WTC11 (cell line): ENCODE measurements at regions not wholly inside any gene's neighbourhood (a gene's known extent, or its start where the extent isn't known, plus 50 kb on each side); places are given as distances from the start of the nearest gene placed in this dataset.
"Not testable (repeated sequence)": the region's sequence is repeated elsewhere in the genome, so short reads cannot be mapped to it uniquely, and the experiment has no call there.

ENCODE experiments used
- ATAC-seq: fragments of 200-7000 bp; cut with Tn5 transposase; 2 replicates; pipeline ENCODE4 v1.10.0; 2021; ENCODE audit warnings: mild to moderate bottlenecking, moderate library complexity
- CTCF ChIA-PET: fragments of 300-600 bp; sonication (Branson Sonifier 250); formaldehyde crosslinking; loops from one replicate; lab custom pipeline; 2021; ENCODE audit warnings: antibody characterized with exemption; lab: Charles Lee
- POLR2A ChIA-PET: fragments of 350-600 bp; sonication (Branson Sonifier 250); formaldehyde crosslinking; loops from one replicate; lab custom pipeline; 2021; ENCODE audit warnings: antibody characterized with exemption; lab: Charles Lee
- DNase-seq: peaks from one replicate; pipeline ENCODE4 v3.0.0; 2021; ENCODE audit warnings: low spot score
- H3K27ac Mint-ChIP-seq: 2 replicates; pipeline ENCODE4 v1.8.0; 2021; ENCODE audit warnings: mixed read lengths
- H3K27me3 Mint-ChIP-seq: 2 replicates; pipeline ENCODE4 v1.8.0; 2021; ENCODE audit warnings: low read depth, mild to moderate bottlenecking, moderate library complexity, mixed read lengths
- H3K36me3 Mint-ChIP-seq: 2 replicates; pipeline ENCODE4 v1.8.0; 2021; ENCODE audit warnings: mixed read lengths
- H3K4me1 Mint-ChIP-seq: 2 replicates; pipeline ENCODE4 v1.8.0; 2022; ENCODE audit warnings: mixed read lengths
- H3K4me3 Mint-ChIP-seq: 2 replicates; pipeline ENCODE4 v1.8.0; 2021; ENCODE audit warnings: mild to moderate bottlenecking, moderate library complexity, mixed read lengths
- H3K9me3 Mint-ChIP-seq: 2 replicates; pipeline ENCODE4 v1.8.0; 2021; ENCODE audit warnings: mixed read lengths
- ATF1 ChIP-seq: sonication (generic); formaldehyde crosslinking; IDR thresholded peaks from 2 replicates; pipeline ENCODE4 v1.8.1; 2023; ENCODE audit warnings: mild to moderate bottlenecking, moderate library complexity, missing genetic modification reagents
- ELF4 ChIP-seq: sonication (generic); formaldehyde crosslinking; IDR thresholded peaks from 2 replicates; pipeline ENCODE4 v1.8.1; 2022; ENCODE audit warnings: low read depth, mild to moderate bottlenecking, moderate library complexity, missing genetic modification reagents
- EMX1 ChIP-seq: fragments of 250-450 bp; sonication (Bioruptor Pico); IDR thresholded peaks from 2 replicates; pipeline ENCODE4 v1.8.0; 2021; ENCODE audit warnings: mild to moderate bottlenecking
- GABPB1 ChIP-seq: sonication (generic); formaldehyde crosslinking; IDR thresholded peaks from 2 replicates; pipeline ENCODE4 v1.8.1; 2023; ENCODE audit warnings: mild to moderate bottlenecking, missing genetic modification reagents
- GTF2I ChIP-seq: fragments of 250-450 bp; sonication (Bioruptor Pico); conservative IDR thresholded peaks from 2 replicates; pipeline ENCODE4 v1.4.0; 2021; ENCODE audit warnings: mild to moderate bottlenecking
- HMGA2 ChIP-seq: fragments of 250-450 bp; sonication (Bioruptor Pico); IDR thresholded peaks from 2 replicates; pipeline ENCODE4 v1.4.0; 2021; ENCODE audit warnings: mild to moderate bottlenecking, moderate library complexity
- NFE2L1 ChIP-seq: sonication (generic); formaldehyde crosslinking; IDR thresholded peaks from 2 replicates; pipeline ENCODE4 v1.8.1; 2023; ENCODE audit warnings: missing genetic modification reagents
- RELA ChIP-seq: sonication (generic); formaldehyde crosslinking; IDR thresholded peaks from 2 replicates; pipeline ENCODE4 v1.8.1; 2022; ENCODE audit warnings: missing genetic modification reagents, mild to moderate bottlenecking, borderline replicate concordance
- TF ChIP-seq, protein P1 (sequence below): sonication (generic); formaldehyde crosslinking; conservative IDR thresholded peaks from 2 replicates; pipeline ENCODE4 v1.8.1; 2022; ENCODE audit warnings: mild to moderate bottlenecking, missing genetic modification reagents
- TF ChIP-seq, protein P2 (sequence below): fragments of 250-450 bp; sonication (Bioruptor Pico); IDR thresholded peaks from 2 replicates; pipeline ENCODE4 v1.9.0; 2021; ENCODE audit warnings: mild to moderate bottlenecking, borderline replicate concordance
- TF ChIP-seq, protein P3 (sequence below): sonication (generic); formaldehyde crosslinking; IDR thresholded peaks from 2 replicates; pipeline ENCODE4 v1.8.1; 2023; ENCODE audit warnings: mild to moderate bottlenecking, missing genetic modification reagents
- TF ChIP-seq, protein P4 (sequence below): fragments of 250-450 bp; sonication (Bioruptor Pico); IDR thresholded peaks from 2 replicates; pipeline ENCODE4 v1.9.0; 2021; ENCODE audit warnings: mild to moderate bottlenecking
- TF ChIP-seq, protein P5 (sequence below): fragments of 250-450 bp; sonication (Bioruptor Pico); conservative IDR thresholded peaks from 2 replicates; pipeline ENCODE4 v1.9.0; 2021; ENCODE audit warnings: mild to moderate bottlenecking
- TF ChIP-seq, protein P6 (sequence below): sonication (generic); formaldehyde crosslinking; IDR thresholded peaks from 2 replicates; pipeline ENCODE4 v1.8.0; 2023; ENCODE audit warnings: mild to moderate bottlenecking, missing genetic modification reagents
- TF ChIP-seq, protein P7 (sequence below): sonication (generic); formaldehyde crosslinking; IDR thresholded peaks from 2 replicates; pipeline ENCODE4 v1.8.0; 2022; ENCODE audit warnings: mild to moderate bottlenecking, missing genetic modification reagents

DNA sequence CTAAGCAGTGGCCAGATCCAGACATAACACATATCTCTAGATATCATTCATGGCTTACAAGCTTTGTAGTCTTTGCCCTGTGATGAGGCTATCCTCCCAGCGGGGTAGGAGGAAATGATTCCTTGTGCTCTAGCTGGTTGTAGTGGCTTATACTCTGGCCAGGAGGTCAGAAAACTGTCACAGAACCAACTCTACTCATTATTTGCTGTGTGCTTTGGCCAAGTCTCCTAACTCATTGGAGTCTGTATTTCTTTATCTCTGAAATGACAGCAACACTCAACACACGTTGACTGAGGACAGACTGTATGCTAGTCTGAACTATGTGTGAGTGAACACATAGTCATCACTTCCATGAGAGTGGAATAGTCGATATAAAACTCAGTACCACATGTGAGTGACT is 116.7 kb upstream of the F3 start:
- TF ChIP-seq ELF4 (CRISPR knock-in tag) (no peak), ATF1 (CRISPR knock-in tag) (no peak), RELA (CRISPR knock-in tag) (no peak), HMGA2 (CRISPR knock-in tag) (no peak), GTF2I (CRISPR knock-in tag) (no peak), NFE2L1 (no peak)
- TF ChIP-seq, protein P1, sequence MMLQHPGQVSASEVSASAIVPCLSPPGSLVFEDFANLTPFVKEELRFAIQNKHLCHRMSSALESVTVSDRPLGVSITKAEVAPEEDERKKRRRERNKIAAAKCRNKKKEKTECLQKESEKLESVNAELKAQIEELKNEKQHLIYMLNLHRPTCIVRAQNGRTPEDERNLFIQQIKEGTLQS (CRISPR knock-in tag), result no peak
- TF ChIP-seq, protein P2, sequence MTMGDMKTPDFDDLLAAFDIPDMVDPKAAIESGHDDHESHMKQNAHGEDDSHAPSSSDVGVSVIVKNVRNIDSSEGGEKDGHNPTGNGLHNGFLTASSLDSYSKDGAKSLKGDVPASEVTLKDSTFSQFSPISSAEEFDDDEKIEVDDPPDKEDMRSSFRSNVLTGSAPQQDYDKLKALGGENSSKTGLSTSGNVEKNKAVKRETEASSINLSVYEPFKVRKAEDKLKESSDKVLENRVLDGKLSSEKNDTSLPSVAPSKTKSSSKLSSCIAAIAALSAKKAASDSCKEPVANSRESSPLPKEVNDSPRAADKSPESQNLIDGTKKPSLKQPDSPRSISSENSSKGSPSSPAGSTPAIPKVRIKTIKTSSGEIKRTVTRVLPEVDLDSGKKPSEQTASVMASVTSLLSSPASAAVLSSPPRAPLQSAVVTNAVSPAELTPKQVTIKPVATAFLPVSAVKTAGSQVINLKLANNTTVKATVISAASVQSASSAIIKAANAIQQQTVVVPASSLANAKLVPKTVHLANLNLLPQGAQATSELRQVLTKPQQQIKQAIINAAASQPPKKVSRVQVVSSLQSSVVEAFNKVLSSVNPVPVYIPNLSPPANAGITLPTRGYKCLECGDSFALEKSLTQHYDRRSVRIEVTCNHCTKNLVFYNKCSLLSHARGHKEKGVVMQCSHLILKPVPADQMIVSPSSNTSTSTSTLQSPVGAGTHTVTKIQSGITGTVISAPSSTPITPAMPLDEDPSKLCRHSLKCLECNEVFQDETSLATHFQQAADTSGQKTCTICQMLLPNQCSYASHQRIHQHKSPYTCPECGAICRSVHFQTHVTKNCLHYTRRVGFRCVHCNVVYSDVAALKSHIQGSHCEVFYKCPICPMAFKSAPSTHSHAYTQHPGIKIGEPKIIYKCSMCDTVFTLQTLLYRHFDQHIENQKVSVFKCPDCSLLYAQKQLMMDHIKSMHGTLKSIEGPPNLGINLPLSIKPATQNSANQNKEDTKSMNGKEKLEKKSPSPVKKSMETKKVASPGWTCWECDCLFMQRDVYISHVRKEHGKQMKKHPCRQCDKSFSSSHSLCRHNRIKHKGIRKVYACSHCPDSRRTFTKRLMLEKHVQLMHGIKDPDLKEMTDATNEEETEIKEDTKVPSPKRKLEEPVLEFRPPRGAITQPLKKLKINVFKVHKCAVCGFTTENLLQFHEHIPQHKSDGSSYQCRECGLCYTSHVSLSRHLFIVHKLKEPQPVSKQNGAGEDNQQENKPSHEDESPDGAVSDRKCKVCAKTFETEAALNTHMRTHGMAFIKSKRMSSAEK (CRISPR knock-in tag), result no peak
- TF ChIP-seq, protein P3, sequence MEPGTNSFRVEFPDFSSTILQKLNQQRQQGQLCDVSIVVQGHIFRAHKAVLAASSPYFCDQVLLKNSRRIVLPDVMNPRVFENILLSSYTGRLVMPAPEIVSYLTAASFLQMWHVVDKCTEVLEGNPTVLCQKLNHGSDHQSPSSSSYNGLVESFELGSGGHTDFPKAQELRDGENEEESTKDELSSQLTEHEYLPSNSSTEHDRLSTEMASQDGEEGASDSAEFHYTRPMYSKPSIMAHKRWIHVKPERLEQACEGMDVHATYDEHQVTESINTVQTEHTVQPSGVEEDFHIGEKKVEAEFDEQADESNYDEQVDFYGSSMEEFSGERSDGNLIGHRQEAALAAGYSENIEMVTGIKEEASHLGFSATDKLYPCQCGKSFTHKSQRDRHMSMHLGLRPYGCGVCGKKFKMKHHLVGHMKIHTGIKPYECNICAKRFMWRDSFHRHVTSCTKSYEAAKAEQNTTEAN (CRISPR knock-in tag), result no peak
- TF ChIP-seq, protein P4, sequence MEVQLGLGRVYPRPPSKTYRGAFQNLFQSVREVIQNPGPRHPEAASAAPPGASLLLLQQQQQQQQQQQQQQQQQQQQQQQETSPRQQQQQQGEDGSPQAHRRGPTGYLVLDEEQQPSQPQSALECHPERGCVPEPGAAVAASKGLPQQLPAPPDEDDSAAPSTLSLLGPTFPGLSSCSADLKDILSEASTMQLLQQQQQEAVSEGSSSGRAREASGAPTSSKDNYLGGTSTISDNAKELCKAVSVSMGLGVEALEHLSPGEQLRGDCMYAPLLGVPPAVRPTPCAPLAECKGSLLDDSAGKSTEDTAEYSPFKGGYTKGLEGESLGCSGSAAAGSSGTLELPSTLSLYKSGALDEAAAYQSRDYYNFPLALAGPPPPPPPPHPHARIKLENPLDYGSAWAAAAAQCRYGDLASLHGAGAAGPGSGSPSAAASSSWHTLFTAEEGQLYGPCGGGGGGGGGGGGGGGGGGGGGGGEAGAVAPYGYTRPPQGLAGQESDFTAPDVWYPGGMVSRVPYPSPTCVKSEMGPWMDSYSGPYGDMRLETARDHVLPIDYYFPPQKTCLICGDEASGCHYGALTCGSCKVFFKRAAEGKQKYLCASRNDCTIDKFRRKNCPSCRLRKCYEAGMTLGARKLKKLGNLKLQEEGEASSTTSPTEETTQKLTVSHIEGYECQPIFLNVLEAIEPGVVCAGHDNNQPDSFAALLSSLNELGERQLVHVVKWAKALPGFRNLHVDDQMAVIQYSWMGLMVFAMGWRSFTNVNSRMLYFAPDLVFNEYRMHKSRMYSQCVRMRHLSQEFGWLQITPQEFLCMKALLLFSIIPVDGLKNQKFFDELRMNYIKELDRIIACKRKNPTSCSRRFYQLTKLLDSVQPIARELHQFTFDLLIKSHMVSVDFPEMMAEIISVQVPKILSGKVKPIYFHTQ (CRISPR knock-in tag), result no peak
- TF ChIP-seq, protein P5, sequence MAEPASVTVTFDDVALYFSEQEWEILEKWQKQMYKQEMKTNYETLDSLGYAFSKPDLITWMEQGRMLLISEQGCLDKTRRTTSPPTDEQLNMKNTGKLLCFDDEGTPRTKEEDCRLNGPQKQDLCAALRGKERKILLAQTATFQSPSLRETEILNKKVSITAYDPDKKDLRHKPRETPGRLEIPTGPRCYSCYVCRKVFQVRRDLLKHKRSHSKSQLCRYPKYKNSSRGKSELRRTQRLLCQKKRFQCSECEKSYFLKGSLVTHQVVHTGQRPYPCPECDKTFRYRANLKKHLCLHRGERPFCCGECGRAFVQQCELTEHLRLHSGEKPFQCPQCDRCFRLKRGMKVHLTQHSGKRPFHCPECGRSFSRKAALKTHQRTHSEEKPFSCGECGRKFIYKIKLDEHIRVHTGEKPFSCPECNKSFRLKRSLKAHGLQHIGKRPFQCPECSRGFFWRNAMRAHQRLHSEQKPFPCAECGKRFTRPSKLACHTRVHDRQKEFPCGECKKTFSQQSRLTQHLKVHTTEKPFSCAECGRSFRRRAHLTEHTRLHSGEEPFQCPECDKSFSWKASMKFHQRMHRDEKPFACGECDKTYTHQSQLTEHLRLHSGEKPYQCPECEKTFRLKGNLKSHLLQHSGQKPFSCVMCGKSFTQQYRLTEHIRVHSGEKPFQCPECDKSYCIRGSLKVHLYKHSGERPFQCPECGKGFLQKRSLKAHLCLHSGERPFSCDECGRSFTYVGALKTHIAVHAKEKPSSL (CRISPR knock-in tag), result no peak
- ChIA-PET CTCF (no interaction called here), POLR2A (no interaction called here)
- Mint-ChIP-seq H3K4me1 (peaks cover 74% of the 10 kb centered on the region), H3K27ac (peak overlapping the region; percentile 98), H3K36me3 (peaks cover 7% of the 10 kb centered on the region; the same call in 1 of the 2 replicates), H3K4me3 (no peak overlapping the region), H3K9me3 (peaks cover 5% of the 10 kb centered on the region), H3K27me3 (no peaks in the 10 kb centered on the region)
- ATAC-seq, result peak; percentile 26
- no peak for DNase-seq

DNA sequence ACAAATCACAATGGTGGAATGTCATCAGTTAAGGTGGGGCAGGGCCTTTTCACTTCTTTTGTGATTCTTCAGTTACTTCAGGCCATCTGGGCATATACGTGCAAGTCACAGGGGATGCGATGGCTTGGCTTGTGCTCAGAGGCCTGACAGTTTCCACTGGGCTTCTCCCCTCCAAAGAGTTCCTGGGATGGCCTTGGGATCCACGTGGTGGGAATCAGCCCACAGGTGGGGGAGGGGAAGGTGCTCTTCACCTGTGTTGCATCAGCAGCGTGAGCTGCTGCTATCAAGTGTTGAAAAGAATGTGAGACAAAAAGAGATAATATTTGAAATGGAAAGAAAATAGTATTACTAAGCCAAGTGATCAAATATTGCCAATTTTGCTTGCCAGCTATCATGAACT is 116.2 kb upstream of the F3 start:
- H3K9me3 Mint-ChIP-seq, H3K4me3 Mint-ChIP-seq, CTCF ChIA-PET, POLR2A ChIA-PET, H3K27me3 Mint-ChIP-seq, H3K36me3 Mint-ChIP-seq: not testable (repeated sequence)
- Mint-ChIP-seq H3K27ac (peak overlapping the region; percentile 98), H3K4me1 (peaks cover 69% of the 10 kb centered on the region)
- ATAC-seq (peak; percentile 20; the same call in 1 of the 2 replicates), DNase-seq (peak; percentile 49)
- TF ChIP-seq, protein P2 (CRISPR knock-in tag), result 0 out of 2 replicates have a peak, but pooled peaks have one; percentile 76
- TF ChIP-seq, protein P6, sequence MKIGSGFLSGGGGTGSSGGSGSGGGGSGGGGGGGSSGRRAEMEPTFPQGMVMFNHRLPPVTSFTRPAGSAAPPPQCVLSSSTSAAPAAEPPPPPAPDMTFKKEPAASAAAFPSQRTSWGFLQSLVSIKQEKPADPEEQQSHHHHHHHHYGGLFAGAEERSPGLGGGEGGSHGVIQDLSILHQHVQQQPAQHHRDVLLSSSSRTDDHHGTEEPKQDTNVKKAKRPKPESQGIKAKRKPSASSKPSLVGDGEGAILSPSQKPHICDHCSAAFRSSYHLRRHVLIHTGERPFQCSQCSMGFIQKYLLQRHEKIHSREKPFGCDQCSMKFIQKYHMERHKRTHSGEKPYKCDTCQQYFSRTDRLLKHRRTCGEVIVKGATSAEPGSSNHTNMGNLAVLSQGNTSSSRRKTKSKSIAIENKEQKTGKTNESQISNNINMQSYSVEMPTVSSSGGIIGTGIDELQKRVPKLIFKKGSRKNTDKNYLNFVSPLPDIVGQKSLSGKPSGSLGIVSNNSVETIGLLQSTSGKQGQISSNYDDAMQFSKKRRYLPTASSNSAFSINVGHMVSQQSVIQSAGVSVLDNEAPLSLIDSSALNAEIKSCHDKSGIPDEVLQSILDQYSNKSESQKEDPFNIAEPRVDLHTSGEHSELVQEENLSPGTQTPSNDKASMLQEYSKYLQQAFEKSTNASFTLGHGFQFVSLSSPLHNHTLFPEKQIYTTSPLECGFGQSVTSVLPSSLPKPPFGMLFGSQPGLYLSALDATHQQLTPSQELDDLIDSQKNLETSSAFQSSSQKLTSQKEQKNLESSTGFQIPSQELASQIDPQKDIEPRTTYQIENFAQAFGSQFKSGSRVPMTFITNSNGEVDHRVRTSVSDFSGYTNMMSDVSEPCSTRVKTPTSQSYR (CRISPR knock-in tag), result peak; percentile 81; the same call in 1 of the 2 replicates
- TF ChIP-seq, protein P7, sequence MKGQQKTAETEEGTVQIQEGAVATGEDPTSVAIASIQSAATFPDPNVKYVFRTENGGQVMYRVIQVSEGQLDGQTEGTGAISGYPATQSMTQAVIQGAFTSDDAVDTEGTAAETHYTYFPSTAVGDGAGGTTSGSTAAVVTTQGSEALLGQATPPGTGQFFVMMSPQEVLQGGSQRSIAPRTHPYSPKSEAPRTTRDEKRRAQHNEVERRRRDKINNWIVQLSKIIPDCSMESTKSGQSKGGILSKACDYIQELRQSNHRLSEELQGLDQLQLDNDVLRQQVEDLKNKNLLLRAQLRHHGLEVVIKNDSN (CRISPR knock-in tag), result peak; percentile 56
- TF ChIP-seq EMX1 (0 out of 2 replicates have a peak, but pooled peaks have one; percentile 61), GABPB1 (CRISPR knock-in tag) (peak; percentile 95)
